Uterus (tissue), 2 donors: ENCODE measurements at regions not wholly inside any gene's neighbourhood (a gene's known extent, or its start where the extent isn't known, plus 50 kb on each side); places are given as distances from the start of the nearest gene placed in this dataset.

Experiments
- CTCF ChIP-seq, 4 experiments: fragments of 200-600 bp in 2 of 4; fragments of 450-650 bp in 2 of 4; sonication (generic) in 2 of 4; IDR thresholded peaks; one replicate each; pipeline ENCODE4 v1.5.1; 2016 to 2019; ENCODE audit warnings: antibody characterized with exemption in 4 of 4, mild to moderate bottlenecking in 2 of 4, moderate library complexity in 1 of 4
- POLR2A ChIP-seq, 2 donors: fragments of 450-650 bp; IDR thresholded peaks; one replicate each; pipeline ENCODE4 v1.6.1; 2016; ENCODE audit warnings: antibody characterized with exemption in 2 of 2, mild to moderate bottlenecking in 1 of 2, moderate library complexity in 1 of 2

GRCh38 chrX:95675011-95675410 is 1009.6 kb upstream of the DIAPH2 start:
- no peak for TF ChIP-seq CTCF (IDR thresholded peaks at IDR 0.05)
- TF ChIP-seq POLR2A (IDR thresholded peaks at IDR 0.05): no peak
